ENCODE measurements at regions not wholly inside any gene's neighbourhood (a gene's known extent, or its start where the extent isn't known, plus 50 kb on each side); places are given as distances from the start of the nearest gene placed in this dataset.
"Not testable (repeated sequence)": the region's sequence is repeated elsewhere in the genome, so short reads cannot be mapped to it uniquely, and the experiment has no call there.

DNA sequence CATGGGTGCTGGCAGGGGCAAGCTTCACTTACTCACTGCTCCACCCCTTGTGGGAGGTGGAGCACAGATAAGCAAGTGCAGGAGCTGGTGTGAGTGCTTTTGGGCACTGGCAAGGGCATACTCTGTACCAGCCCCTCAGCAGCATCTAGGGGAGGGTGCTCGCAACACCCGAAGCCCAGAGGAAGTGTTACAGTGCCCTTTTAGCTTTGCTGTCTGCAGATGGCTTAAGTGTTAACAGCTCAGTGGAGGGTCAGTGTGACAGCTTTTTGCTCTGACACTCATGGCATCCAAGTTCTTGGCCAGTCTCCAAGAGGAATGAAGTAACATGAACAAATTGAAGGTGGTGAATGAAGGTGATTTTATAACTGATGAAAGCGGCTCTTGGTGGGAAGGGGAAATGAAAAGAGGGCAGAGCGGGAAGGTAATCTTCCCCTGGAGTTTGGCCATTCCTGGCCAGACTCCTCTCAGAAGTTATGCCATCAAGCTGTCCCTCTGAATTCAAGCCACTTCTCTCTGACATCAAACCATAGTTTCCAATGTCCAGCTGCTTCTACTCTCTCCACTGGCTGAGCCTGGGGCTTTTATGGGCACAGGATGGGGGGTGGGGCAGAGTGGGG, 862.5 kb downstream of the KCNMA1 start:
- H3K9me3 Mint-ChIP-seq (ENCODE audit: unreplicated experiment), result no peaks in the 10 kb centered on the region
- CTCF ChIA-PET, result no interaction called here
- no peaks in the 10 kb centered on the region for H3K4me1 Mint-ChIP-seq (ENCODE audit: insufficient read depth, unreplicated experiment)
- DNase-seq (ENCODE audit: unreplicated experiment), result no peak
- POLR2A ChIA-PET, result interaction anchor here (0.6 to 1.1 kb wide), 2 partner anchors 10 to 20 kb away, joined by 3 to 4 read pairs; no protein-coding TSS in a partner anchor
- H3K27me3 Mint-ChIP-seq (ENCODE audit: insufficient read depth, unreplicated experiment), result no peaks in the 10 kb centered on the region
- H3K4me3 Mint-ChIP-seq (ENCODE audit: unreplicated experiment), result no peak overlapping the region
- no peak for TF ChIP-seq CTCF (IDR thresholded peaks at IDR 0.05; ENCODE audit: unreplicated experiment)
- no peak overlapping the region for H3K27ac Mint-ChIP-seq (ENCODE audit: low read depth, unreplicated experiment)
- intact Hi-C loops (cut with micrococcal nuclease), result no loop called here
- no peaks in the 10 kb centered on the region for H3K36me3 Mint-ChIP-seq (ENCODE audit: insufficient read depth, unreplicated experiment)
- no TSS peak for BruUV-seq (replicated peaks)

- H3K9me3 Mint-ChIP-seq (ENCODE audit: unreplicated experiment), result no peaks in the 10 kb centered on the region
- no TSS peak for BruUV-seq (replicated peaks)
Observed at GRCh38 chr10:76769582-76769981, 868.0 kb downstream of the KCNMA1 start.

GRCh38 chr10:76769161-76769560, 868.4 kb downstream of the KCNMA1 start:
- CTCF ChIA-PET, result no interaction called here
- Mint-ChIP-seq H3K9me3 (ENCODE audit: unreplicated experiment) (no peaks in the 10 kb centered on the region), H3K36me3 (ENCODE audit: insufficient read depth, unreplicated experiment) (no peaks in the 10 kb centered on the region), H3K27ac (ENCODE audit: low read depth, unreplicated experiment) (no peak overlapping the region), H3K27me3 (ENCODE audit: insufficient read depth, unreplicated experiment) (no peaks in the 10 kb centered on the region), H3K4me3 (ENCODE audit: unreplicated experiment) (no peak overlapping the region), H3K4me1 (ENCODE audit: insufficient read depth, unreplicated experiment) (no peaks in the 10 kb centered on the region)
- POLR2A ChIA-PET, result interaction anchor here (0.6 kb wide), 2 partner anchors 185 to 1748 kb away, joined by 3 read pairs; no protein-coding TSS in a partner anchor
- no TSS peak for BruUV-seq (replicated peaks)
- intact Hi-C loops (cut with micrococcal nuclease), result no loop called here
- no peak for TF ChIP-seq CTCF (IDR thresholded peaks at IDR 0.05; ENCODE audit: unreplicated experiment)
- no peak for DNase-seq (ENCODE audit: unreplicated experiment)

More at GRCh38 chr10:76769582-76769981, 868.0 kb downstream of the KCNMA1 start:
- no peak for DNase-seq (ENCODE audit: unreplicated experiment)
- no peaks in the 10 kb centered on the region for H3K36me3 Mint-ChIP-seq (ENCODE audit: insufficient read depth, unreplicated experiment)
- H3K27ac Mint-ChIP-seq (ENCODE audit: low read depth, unreplicated experiment), result no peak overlapping the region
- TF ChIP-seq CTCF (IDR thresholded peaks at IDR 0.05; ENCODE audit: unreplicated experiment), result no peak
- CTCF ChIA-PET, result no interaction called here
- no peaks in the 10 kb centered on the region for H3K4me1 Mint-ChIP-seq (ENCODE audit: insufficient read depth, unreplicated experiment)
- no peaks in the 10 kb centered on the region for H3K27me3 Mint-ChIP-seq (ENCODE audit: insufficient read depth, unreplicated experiment)
- H3K4me3 Mint-ChIP-seq (ENCODE audit: unreplicated experiment), result no peak overlapping the region
- intact Hi-C loops (cut with micrococcal nuclease), result no loop called here
- POLR2A ChIA-PET, result no interaction called here

GRCh38 chr10:76766682-76767081, 870.9 kb downstream of the KCNMA1 start:
- no TSS peak for BruUV-seq (replicated peaks)
- ChIA-PET CTCF (interaction anchor here (0.6 kb wide), 1 partner anchor 1060 kb away, joined by 3 read pairs; no protein-coding TSS in a partner anchor), POLR2A (no interaction called here)
- Mint-ChIP-seq H3K9me3 (ENCODE audit: unreplicated experiment) (no peaks in the 10 kb centered on the region), H3K36me3 (ENCODE audit: insufficient read depth, unreplicated experiment) (no peaks in the 10 kb centered on the region), H3K27me3 (ENCODE audit: insufficient read depth, unreplicated experiment) (no peaks in the 10 kb centered on the region), H3K4me3 (ENCODE audit: unreplicated experiment) (no peak overlapping the region), H3K4me1 (ENCODE audit: insufficient read depth, unreplicated experiment) (peaks cover 11% of the 10 kb centered on the region), H3K27ac (ENCODE audit: low read depth, unreplicated experiment) (no peak overlapping the region)
- intact Hi-C loops (cut with micrococcal nuclease), result no loop called here
- TF ChIP-seq CTCF (IDR thresholded peaks at IDR 0.05; ENCODE audit: unreplicated experiment), result no peak
- no peak for DNase-seq (ENCODE audit: unreplicated experiment)

DNA sequence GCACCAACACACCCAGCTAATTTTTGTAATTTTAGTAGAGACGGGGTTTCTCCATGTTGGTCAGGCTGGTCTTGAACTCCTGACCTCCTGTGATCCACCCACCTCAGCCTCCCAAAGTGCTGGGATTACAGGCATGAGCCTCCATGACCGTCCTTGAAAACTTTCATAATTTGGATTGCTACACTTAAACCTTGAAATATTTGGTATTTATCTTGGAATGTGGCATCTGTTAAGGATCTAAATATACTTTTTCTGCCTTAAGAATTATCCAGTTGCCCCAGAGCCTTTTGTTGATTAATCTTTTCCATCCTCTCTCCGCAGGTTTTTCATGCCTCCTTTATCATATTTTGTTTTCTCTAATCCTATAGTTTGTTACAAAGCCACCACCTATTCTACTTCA, 872.7 kb downstream of the KCNMA1 start:
- DNase-seq (ENCODE audit: unreplicated experiment); CTCF ChIA-PET; intact Hi-C loops (cut with micrococcal nuclease); H3K9me3 Mint-ChIP-seq (ENCODE audit: unreplicated experiment); H3K27ac Mint-ChIP-seq (ENCODE audit: low read depth, unreplicated experiment); H3K4me3 Mint-ChIP-seq (ENCODE audit: unreplicated experiment); BruUV-seq (replicated peaks); H3K36me3 Mint-ChIP-seq (ENCODE audit: insufficient read depth, unreplicated experiment); H3K27me3 Mint-ChIP-seq (ENCODE audit: insufficient read depth, unreplicated experiment): not testable (repeated sequence)
- peaks cover 11% of the 10 kb centered on the region for H3K4me1 Mint-ChIP-seq (ENCODE audit: insufficient read depth, unreplicated experiment)
- POLR2A ChIA-PET, result interaction anchor here (0.7 kb wide), 1 partner anchor 10 kb away, joined by 3 read pairs; no protein-coding TSS in a partner anchor

Measured in MCF 10A (cell line).